Stimulated activated naive B cell treated with anti-CD40 and anti-IgM and Interleukin-4, amounts not matched to agents 10 μg/mL and 1 μg/mL and 100 μg/mL, for 72 hours (primary cell): ENCODE measurements at regions not wholly inside any gene's neighbourhood (a gene's known extent, or its start where the extent isn't known, plus 50 kb on each side); places are given as distances from the start of the nearest gene placed in this dataset.

Source experiments
- ATAC-seq, 2 donors: fragments of 150-1000 bp; cut with Tn5 transposase; replicated peaks; 2 replicates each; pipeline ENCODE4 v1.10.0; 2021; ENCODE audit warnings: moderate library complexity in 1 of 2
- DNase-seq: peaks from one replicate; pipeline ENCODE4 v3.0.0; 2021
- H3K27ac Mint-ChIP-seq: one replicate; pipeline ENCODE4 v1.8.0; 2022; ENCODE audit warnings: mild to moderate bottlenecking, mixed read lengths
- H3K27me3 Mint-ChIP-seq, 2 donors: one replicate each; pipeline ENCODE4 v1.8.0; 2022; ENCODE audit warnings: mixed read lengths in 2 of 2
- H3K36me3 Mint-ChIP-seq, 2 donors: one replicate each; pipeline ENCODE4 v1.8.0; 2022; ENCODE audit warnings: mixed read lengths in 2 of 2, mild to moderate bottlenecking in 1 of 2
- H3K4me1 Mint-ChIP-seq, 2 donors: one replicate each; pipeline ENCODE4 v1.8.0; 2022; ENCODE audit warnings: mixed read lengths in 2 of 2, mild to moderate bottlenecking in 1 of 2
- H3K4me3 Mint-ChIP-seq, 2 donors: one replicate each; pipeline ENCODE4 v1.8.0; 2022; ENCODE audit warnings: mild to moderate bottlenecking in 2 of 2, mixed read lengths in 2 of 2, moderate library complexity in 1 of 2
- H3K9me3 Mint-ChIP-seq, 2 donors: one replicate each; pipeline ENCODE4 v1.8.0; 2022; ENCODE audit warnings: mixed read lengths in 2 of 2, mild to moderate bottlenecking in 1 of 2

DNA sequence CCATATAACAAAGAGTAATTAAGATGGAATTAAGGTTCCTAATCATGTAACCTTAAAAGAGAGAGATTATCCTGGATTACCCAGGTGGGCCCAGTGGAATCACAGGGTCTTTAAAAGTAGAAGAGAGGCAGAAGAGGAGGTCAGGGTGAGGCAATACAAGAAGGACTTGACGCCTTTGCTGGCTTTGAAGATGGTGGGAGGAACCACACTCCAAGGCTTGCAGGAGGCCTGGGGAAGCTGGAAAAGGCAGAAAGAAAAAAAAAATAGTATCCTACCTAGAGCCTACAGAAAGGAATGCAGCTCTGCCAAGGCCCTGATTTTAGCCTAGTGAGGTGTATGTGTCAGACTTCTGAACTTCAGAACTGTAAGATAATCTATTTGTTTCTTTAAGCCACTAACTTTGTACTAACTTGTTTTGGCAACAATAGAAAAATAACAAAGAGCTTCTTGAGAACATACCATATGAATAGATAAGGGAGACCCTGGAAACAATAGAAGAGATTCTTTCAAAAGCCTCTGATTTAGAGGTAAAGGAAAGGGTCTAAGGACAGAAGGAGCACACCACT is 229.9 kb upstream of the TTC29 start:
- DNase-seq: no peak
- no peak for ATAC-seq
- Mint-ChIP-seq H3K4me1 (no peaks in the 10 kb centered on the region), H3K4me3 (no peak overlapping the region), H3K36me3 (no peaks in the 10 kb centered on the region), H3K9me3 (no peaks in the 10 kb centered on the region), H3K27ac (no peak overlapping the region), H3K27me3 (no peaks in the 10 kb centered on the region)

DNA sequence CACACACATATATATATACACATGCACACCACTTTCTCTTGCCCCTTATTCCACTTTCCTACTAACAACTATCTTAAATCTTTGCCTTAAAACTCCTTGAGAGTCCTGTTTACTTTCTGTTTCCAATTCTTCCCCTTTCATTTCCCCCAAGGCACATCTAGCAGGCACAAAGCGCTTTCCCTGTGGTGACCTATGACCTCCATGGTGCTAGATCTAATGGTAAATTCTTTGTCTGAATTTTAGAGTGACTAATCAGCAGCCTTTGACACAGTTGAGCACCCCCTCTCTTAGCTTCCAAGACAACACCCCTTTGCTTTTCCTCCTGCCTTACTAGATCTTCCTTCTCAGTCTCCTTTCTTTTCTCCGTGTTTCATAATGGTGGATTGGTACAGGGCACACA is 236.4 kb upstream of the TTC29 start:
- ATAC-seq (no peak), DNase-seq (no peak)
- H3K4me3 Mint-ChIP-seq: no peak overlapping the region
- no peaks in the 10 kb centered on the region for H3K4me1 Mint-ChIP-seq
- H3K27ac Mint-ChIP-seq: no peak overlapping the region
- H3K27me3 Mint-ChIP-seq: no peaks in the 10 kb centered on the region
- H3K36me3 Mint-ChIP-seq: no peaks in the 10 kb centered on the region
- peaks cover 4 to 6% of the 10 kb centered on the region in 2 donors for H3K9me3 Mint-ChIP-seq

DNA sequence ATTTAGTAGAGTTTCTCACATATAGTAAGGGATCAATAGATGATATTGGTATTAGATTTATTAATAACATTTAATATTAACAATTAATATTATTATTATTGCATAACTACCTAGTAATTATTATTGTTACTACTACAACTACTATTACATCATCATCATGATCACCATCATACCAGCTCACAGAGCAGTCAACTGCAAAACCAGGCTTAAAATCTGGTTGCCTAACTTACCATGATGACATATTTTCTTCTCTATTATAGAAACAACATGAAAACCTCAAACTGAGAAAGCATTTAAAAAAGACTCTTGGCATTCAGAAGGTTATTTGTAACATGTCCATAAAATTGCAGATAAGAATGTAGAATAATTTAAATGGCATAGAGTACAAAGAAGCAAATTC is 247.0 kb upstream of the TTC29 start:
- DNase-seq (no peak), ATAC-seq (no peak)
- Mint-ChIP-seq H3K27me3 (peaks cover 0 to 3% of the 10 kb centered on the region in 2 donors), H3K9me3 (peaks cover 8 to 9% of the 10 kb centered on the region in 2 donors), H3K4me1 (no peaks in the 10 kb centered on the region), H3K4me3 (no peak overlapping the region), H3K27ac (no peak overlapping the region), H3K36me3 (no peaks in the 10 kb centered on the region)

DNA sequence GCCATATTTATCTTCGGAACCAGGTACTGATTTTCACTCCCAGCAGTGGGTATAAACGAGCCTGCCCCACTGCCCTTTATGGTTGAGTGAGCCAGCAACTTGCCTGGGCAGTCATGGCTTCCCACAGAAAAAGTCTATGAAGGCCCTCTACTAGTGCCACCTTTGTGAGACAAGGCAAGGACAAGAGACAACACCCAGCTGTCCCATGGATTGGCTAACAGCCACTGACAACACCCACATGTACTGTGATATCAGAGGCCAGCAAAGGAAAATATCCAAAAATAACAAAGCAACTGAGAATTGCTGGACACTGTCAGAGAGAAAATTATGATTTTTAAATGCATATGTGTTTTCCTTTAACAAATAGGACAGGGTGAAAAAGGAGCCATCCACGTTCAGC is 248.4 kb upstream of the TTC29 start:
- Mint-ChIP-seq H3K4me1 (no peaks in the 10 kb centered on the region), H3K36me3 (no peaks in the 10 kb centered on the region), H3K9me3 (peaks cover 3 to 5% of the 10 kb centered on the region in 2 donors), H3K4me3 (no peak overlapping the region), H3K27me3 (peaks cover 0 to 3% of the 10 kb centered on the region in 2 donors), H3K27ac (no peak overlapping the region)
- ATAC-seq (no peak), DNase-seq (no peak)

DNA sequence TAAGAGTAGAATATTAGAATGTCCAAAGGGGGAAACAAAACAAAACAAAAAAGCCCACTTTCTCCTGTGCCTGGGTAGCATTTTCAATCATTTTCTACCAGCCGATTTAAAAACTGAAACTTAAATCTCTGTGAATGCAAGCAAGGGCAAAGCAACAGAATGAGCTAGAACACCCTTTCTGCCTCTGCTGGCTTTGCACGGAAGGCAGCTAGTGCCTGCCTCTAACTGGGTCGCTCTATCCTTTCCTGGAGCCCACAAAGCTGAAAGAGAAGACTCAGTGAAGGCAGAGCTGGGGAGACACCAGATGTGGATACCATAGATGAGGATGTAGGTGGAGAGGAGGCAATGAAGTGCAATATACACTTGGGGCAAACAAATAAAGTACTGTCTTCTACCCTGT is 248.9 kb upstream of the TTC29 start:
- Mint-ChIP-seq H3K27ac (no peak overlapping the region), H3K4me3 (no peak overlapping the region), H3K27me3 (peaks cover 0 to 3% of the 10 kb centered on the region in 2 donors), H3K9me3 (peaks cover 3 to 5% of the 10 kb centered on the region in 2 donors), H3K36me3 (no peaks in the 10 kb centered on the region), H3K4me1 (no peaks in the 10 kb centered on the region)
- no peak for DNase-seq
- ATAC-seq: no peak

DNA sequence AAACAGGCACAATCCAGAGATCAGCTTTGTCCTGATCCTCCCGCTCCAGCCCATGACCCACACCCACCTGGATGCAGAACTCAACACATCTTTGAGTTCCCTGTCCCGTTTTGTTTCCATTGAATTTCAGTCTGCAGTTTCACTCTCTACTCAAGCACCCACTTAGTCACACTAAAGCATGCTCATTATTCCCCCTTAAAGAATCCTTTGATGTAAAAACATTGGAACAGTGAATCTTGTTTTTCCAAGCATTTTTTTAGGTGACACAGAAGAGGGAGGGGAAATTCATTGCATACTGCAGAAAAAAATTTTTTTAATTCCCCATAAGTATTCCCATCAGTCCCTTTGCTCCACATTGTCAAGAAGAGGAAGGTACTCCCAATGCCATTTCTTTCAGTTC is 249.7 kb upstream of the TTC29 start:
- Mint-ChIP-seq H3K4me1 (no peaks in the 10 kb centered on the region), H3K4me3 (no peak overlapping the region), H3K36me3 (no peaks in the 10 kb centered on the region), H3K27ac (no peak overlapping the region), H3K9me3 (peaks cover 2 to 3% of the 10 kb centered on the region in 2 donors), H3K27me3 (peaks cover 0 to 3% of the 10 kb centered on the region in 2 donors)
- no peak for DNase-seq
- no peak for ATAC-seq

DNA sequence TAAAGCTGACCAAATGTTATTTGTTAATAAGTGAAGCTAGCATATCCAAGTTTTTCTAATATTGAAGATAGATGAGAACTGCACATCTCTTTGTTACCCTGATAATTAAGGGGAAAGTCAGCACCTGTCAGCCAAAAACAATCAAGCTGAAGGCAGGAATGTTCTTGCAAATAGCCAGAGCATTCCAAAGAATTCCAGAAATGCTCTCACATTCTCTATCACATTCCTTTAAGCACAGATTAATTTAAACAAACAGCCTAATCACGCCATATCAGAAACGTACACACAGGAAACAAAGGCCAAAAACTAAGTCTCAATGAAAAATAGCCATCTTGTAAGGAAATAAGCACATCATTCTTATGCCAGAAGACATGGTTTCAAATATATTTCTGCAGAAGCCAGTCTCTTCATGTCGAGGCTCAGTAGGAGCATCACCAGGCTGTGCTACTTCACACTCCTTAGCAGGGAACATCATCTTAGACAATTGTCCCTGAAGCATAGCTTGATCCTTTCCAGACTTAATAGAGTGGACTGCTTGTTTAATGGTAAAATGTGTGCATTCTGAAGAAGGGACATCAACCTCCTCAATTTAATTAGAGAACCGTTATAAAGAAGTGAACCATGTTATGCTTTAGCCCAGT is 252.9 kb upstream of the TTC29 start:
- Mint-ChIP-seq H3K4me1 (no peaks in the 10 kb centered on the region), H3K27me3 (peaks cover 0 to 3% of the 10 kb centered on the region in 2 donors), H3K36me3 (no peaks in the 10 kb centered on the region), H3K27ac (no peak overlapping the region), H3K4me3 (no peak overlapping the region), H3K9me3 (peaks cover 0 to 3% of the 10 kb centered on the region in 2 donors)
- no peak for DNase-seq
- no peak for ATAC-seq

DNA sequence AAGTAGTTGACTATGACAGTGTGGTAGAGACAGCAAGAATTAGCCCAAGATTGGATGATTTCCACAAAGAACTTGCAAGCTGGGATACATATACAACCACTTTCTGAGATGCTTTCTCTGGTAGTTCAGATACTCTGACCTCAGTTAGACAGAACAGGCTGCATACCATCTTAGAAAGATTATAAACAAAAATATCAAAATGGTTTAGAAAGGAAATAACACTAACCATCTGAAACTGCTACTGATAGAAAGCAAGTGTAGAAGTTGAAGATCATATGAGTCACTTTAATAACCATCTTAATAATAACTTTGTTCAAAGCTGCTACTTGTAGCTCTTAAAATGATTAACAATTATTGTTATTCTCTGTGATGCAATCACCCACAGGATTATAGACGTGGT is 255.4 kb upstream of the TTC29 start:
- Mint-ChIP-seq H3K36me3 (no peaks in the 10 kb centered on the region), H3K27me3 (peaks cover 0 to 3% of the 10 kb centered on the region in 2 donors), H3K9me3 (peaks cover 0 to 3% of the 10 kb centered on the region in 2 donors), H3K4me3 (no peak overlapping the region), H3K4me1 (no peaks in the 10 kb centered on the region), H3K27ac (no peak overlapping the region)
- DNase-seq (no peak), ATAC-seq (no peak)

DNA sequence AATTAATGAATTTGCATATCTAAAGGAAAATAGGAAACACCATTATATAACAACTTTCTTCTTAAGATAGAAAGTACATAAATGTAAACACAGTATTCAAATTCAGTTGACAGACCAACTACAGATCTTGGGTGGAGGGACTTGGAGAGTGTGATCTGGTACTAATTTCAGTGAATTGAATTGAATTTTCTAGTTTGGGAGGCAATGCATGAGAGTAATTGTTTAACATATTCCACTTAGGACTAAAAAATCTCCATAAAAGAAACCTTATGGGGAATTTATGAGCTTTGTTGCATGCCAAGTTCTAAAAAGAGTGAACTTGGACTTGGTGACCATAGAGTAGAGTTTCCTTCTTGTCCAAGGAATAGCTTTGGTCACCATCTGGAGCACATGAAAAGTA is 261.1 kb upstream of the TTC29 start:
- H3K27me3 Mint-ChIP-seq: no peaks in the 10 kb centered on the region
- peaks cover 12 to 13% of the 10 kb centered on the region in 2 donors for H3K9me3 Mint-ChIP-seq
- H3K36me3 Mint-ChIP-seq: no peaks in the 10 kb centered on the region
- DNase-seq (no peak), ATAC-seq (no peak)
- no peak overlapping the region for H3K27ac Mint-ChIP-seq
- no peak overlapping the region for H3K4me3 Mint-ChIP-seq
- no peaks in the 10 kb centered on the region for H3K4me1 Mint-ChIP-seq

DNA sequence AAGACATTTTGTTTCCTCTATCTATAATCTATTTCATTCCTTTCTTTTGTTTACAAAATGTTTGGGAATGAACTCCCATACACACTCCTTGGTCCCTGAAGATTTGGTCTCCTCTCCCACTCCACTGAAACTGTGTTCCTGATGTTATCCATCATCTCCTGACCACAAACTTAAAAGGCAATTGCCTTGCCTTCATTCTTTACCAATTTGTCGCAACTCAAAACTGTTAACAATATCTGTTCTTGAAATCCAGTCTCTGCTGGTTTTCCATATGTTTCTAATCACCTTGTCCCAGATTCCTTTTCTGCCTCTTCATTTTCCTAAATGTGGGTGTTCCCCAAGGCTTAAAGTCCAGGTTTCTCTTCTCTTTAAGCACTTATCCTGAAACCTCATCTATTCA is 262.2 kb upstream of the TTC29 start:
- no peak overlapping the region for H3K27ac Mint-ChIP-seq
- no peaks in the 10 kb centered on the region for H3K4me1 Mint-ChIP-seq
- H3K27me3 Mint-ChIP-seq: no peaks in the 10 kb centered on the region
- H3K4me3 Mint-ChIP-seq: no peak overlapping the region
- H3K36me3 Mint-ChIP-seq: no peaks in the 10 kb centered on the region
- ATAC-seq (no peak), DNase-seq (no peak)
- peaks cover 9 to 12% of the 10 kb centered on the region in 2 donors for H3K9me3 Mint-ChIP-seq

DNA sequence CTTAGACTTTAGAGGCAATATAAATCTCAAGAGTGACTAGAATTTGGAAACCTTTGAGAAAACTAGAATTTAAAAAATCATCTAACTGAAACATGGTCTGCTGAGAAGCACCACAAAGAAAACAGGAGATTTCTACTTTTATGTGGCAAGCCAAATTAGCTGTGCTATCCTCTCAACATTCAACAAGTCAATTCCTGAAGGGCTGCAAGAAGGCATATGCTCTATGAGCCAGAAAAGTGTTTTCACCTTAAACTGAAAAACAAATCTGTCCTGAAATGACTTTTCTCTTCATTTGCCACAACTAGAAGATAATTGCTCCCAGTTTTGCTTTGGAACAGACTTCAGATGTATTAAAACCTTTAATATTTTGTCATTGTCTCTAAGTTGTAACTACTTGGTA is 263.2 kb upstream of the EDNRA start:
- DNase-seq (no peak), ATAC-seq (no peak)
- Mint-ChIP-seq H3K4me1 (no peaks in the 10 kb centered on the region), H3K27me3 (no peaks in the 10 kb centered on the region), H3K9me3 (peaks cover 0 to 7% of the 10 kb centered on the region in 2 donors), H3K4me3 (no peak overlapping the region), H3K36me3 (no peaks in the 10 kb centered on the region), H3K27ac (no peak overlapping the region)

DNA sequence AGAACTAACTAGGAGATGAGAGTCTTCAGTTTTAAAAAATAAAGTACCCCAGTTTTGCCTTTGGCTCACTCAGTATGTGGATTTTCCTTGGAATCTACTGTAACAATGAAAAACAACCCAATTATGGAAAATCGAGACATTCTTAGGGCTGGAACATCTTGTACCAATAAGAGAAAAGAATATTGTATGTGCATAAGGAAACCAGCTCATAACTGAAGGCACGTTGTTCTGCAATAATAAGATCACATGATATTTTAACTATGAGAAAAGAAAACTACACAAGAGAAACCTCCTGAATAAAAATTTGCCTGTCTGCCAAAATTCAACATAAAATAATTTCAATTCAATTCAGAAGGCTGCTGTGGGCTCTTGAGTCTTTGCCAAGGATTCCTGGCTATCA is 261.8 kb upstream of the EDNRA start:
- ATAC-seq (no peak), DNase-seq (no peak)
- H3K4me3 Mint-ChIP-seq: no peak overlapping the region
- H3K36me3 Mint-ChIP-seq: no peaks in the 10 kb centered on the region
- H3K4me1 Mint-ChIP-seq: no peaks in the 10 kb centered on the region
- H3K9me3 Mint-ChIP-seq: peaks cover 0 to 1% of the 10 kb centered on the region in 2 donors
- H3K27me3 Mint-ChIP-seq: no peaks in the 10 kb centered on the region
- no peak overlapping the region for H3K27ac Mint-ChIP-seq

DNA sequence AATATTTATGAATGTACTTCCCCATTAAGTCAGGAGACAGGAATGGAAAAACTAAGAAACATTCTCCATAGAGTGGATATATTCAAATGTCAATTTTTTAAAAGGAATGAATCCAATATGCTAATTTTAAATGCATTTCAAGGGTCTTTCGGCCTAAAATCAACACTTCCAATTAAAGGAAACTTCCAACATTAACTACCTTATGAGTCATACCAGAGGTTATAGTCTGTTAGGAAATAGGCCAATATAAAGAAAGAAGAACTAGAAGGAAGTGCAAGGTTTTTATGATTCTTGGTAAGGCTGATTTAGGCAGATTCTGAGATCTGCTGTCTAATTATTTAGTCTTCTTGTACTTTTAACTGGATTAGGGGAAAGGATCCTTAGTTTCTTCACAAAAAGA is 260.1 kb upstream of the EDNRA start:
- H3K9me3 Mint-ChIP-seq: peaks cover 0 to 2% of the 10 kb centered on the region in 2 donors
- no peak overlapping the region for H3K27ac Mint-ChIP-seq
- no peak for ATAC-seq
- DNase-seq: no peak
- no peak overlapping the region for H3K4me3 Mint-ChIP-seq
- no peaks in the 10 kb centered on the region for H3K27me3 Mint-ChIP-seq
- no peaks in the 10 kb centered on the region for H3K36me3 Mint-ChIP-seq
- no peaks in the 10 kb centered on the region for H3K4me1 Mint-ChIP-seq

DNA sequence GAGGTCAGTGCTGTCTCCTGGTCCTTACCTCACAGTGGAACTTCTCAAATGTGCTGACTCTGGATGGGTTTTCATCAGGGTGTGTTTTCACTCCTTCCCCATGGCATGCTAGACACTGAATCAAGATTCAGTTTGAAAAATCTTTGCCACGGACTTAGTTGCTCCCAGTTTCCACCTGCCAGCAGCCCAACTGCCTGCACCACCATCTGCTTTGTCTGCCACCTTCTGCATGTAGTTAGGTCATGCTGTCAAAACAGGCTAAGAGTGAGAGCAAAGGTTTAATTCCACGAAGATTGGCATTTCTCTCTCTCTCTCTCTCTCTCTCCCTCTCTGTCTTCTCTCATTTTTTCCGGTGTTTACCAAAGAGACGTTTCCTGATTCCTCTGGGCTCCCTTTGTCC is 258.0 kb upstream of the EDNRA start:
- Mint-ChIP-seq H3K36me3 (no peaks in the 10 kb centered on the region), H3K4me1 (no peaks in the 10 kb centered on the region), H3K4me3 (no peak overlapping the region), H3K27ac (no peak overlapping the region), H3K9me3 (peaks cover 0 to 2% of the 10 kb centered on the region in 2 donors), H3K27me3 (no peaks in the 10 kb centered on the region)
- ATAC-seq: no peak
- no peak for DNase-seq

DNA sequence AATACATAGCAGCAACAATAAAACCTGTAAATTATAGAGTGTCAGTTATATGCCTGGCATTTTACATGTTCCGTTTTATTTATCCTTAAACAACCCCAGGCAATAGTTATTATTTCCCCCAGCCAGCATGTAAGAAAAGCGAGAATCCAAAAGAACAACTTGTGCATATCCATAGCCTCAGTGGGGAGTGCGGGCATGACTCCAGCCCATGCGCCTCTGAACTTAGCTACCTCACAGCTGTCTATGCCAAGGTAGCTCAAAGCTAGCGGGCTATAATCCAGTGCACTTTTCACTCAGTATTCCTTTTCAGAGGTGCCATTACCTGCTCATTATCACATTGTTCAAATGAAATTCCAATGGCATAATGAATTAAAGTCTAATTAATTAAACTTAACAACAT is 257.3 kb upstream of the EDNRA start:
- no peaks in the 10 kb centered on the region for H3K36me3 Mint-ChIP-seq
- no peak for ATAC-seq
- no peaks in the 10 kb centered on the region for H3K27me3 Mint-ChIP-seq
- no peak for DNase-seq
- H3K4me3 Mint-ChIP-seq: no peak overlapping the region
- no peak overlapping the region for H3K27ac Mint-ChIP-seq
- H3K4me1 Mint-ChIP-seq: no peaks in the 10 kb centered on the region
- peaks cover 0 to 2% of the 10 kb centered on the region in 2 donors for H3K9me3 Mint-ChIP-seq
